Fibroblast of lung (primary cell): ENCODE measurements at regions not wholly inside any gene's neighbourhood (a gene's known extent, or its start where the extent isn't known, plus 50 kb on each side); places are given as distances from the start of the nearest gene placed in this dataset.
"Not testable (repeated sequence)": the region's sequence is repeated elsewhere in the genome, so short reads cannot be mapped to it uniquely, and the experiment has no call there.

Experiments
- EZH2 ChIP-seq: IDR thresholded peaks from 2 replicates; pipeline ENCODE4 v1.5.1; 2012; ENCODE audit warnings: low read length, control low read depth, mild to moderate bottlenecking; ENCODE audit errors: missing control alignments
- TF ChIP-seq, protein P1 (sequence below), 2 donors: IDR thresholded peaks in 1 of 2; conservative IDR thresholded peaks in 1 of 2; 1 replicate in 1 of 2; 2 replicates in 1 of 2; pipeline ENCODE4 v1.5.1; 2011 to 2012; ENCODE audit warnings: low read length in 2 of 2, control low read depth in 1 of 2, inconsistent platforms in 1 of 2, low read depth in 1 of 2, mild to moderate bottlenecking in 1 of 2

DNA sequence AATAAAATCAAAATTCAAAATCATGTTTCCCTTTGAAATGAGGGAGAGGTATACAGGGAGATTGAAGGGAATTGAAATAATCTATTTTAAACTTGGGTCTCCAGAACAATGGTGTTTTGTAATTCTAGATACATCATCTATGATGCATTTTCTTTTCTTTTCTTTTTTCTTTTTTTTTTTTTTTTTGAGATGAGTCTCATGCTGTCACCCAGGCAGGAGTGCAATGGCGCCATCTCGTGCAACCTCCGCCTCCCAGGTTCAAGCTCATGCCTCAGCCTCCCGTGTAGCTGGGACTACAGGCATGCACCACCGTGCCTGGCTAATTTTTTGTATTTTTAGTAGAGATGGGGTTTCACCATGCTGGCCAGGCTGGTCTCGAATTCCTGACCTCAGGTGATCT is 205.1 kb downstream of the LPIN1 start:
- TF ChIP-seq, protein P1, sequence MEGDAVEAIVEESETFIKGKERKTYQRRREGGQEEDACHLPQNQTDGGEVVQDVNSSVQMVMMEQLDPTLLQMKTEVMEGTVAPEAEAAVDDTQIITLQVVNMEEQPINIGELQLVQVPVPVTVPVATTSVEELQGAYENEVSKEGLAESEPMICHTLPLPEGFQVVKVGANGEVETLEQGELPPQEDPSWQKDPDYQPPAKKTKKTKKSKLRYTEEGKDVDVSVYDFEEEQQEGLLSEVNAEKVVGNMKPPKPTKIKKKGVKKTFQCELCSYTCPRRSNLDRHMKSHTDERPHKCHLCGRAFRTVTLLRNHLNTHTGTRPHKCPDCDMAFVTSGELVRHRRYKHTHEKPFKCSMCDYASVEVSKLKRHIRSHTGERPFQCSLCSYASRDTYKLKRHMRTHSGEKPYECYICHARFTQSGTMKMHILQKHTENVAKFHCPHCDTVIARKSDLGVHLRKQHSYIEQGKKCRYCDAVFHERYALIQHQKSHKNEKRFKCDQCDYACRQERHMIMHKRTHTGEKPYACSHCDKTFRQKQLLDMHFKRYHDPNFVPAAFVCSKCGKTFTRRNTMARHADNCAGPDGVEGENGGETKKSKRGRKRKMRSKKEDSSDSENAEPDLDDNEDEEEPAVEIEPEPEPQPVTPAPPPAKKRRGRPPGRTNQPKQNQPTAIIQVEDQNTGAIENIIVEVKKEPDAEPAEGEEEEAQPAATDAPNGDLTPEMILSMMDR (conservative IDR thresholded peaks at IDR 0.05 in 1 of 2, IDR thresholded peaks at IDR 0.05 in 1 of 2; ENCODE audit: low read depth in 1 of 2, low read length in 2 of 2), result not testable (repeated sequence)
- TF ChIP-seq EZH2, result not testable (repeated sequence)
